Breast epithelium (tissue), 4 donors: ENCODE measurements at regions not wholly inside any gene's neighbourhood (a gene's known extent, or its start where the extent isn't known, plus 50 kb on each side); places are given as distances from the start of the nearest gene placed in this dataset.
A peak's percentile ranks its signal among the peaks of the same experiment; 100 is the strongest.

Experiments
- DNase-seq, 2 donors: peaks; one replicate each; pipeline ENCODE4 v3.0.0-alpha.2; 2019; ENCODE audit warnings: low spot score in 2 of 2
- H3K27ac ChIP-seq, 2 donors: fragments of 200-600 bp; sonication (generic) in 1 of 2; one replicate each; pipeline ENCODE4 v1.5.1; 2016 to 2019; ENCODE audit warnings: mild to moderate bottlenecking in 1 of 2
- H3K27me3 ChIP-seq, 2 donors: fragments of 200-600 bp; sonication (generic) in 1 of 2; one replicate each; pipeline versions ENCODE4 v1.5.1 to v1.6.0; 2017 to 2019; ENCODE audit warnings: control low read depth in 1 of 2, mild to moderate bottlenecking in 1 of 2
- H3K36me3 ChIP-seq: fragments of 200-600 bp; one replicate; pipeline ENCODE4 v1.5.1; 2019
- H3K4me1 ChIP-seq, 2 donors: fragments of 200-600 bp; sonication (generic); one replicate each; pipeline ENCODE4 v1.5.1; 2016 to 2019; ENCODE audit warnings: control low read depth in 1 of 2
- H3K4me3 ChIP-seq, 3 donors: fragments of 200-600 bp; sonication (generic); 1 replicate in 2 of 3; 2 replicates in 1 of 3; pipeline ENCODE4 v1.5.1; 2016 to 2019; ENCODE audit warnings: mild to moderate bottlenecking in 3 of 3, moderate library complexity in 2 of 3
- H3K9me3 ChIP-seq, 2 donors: fragments of 200-600 bp; sonication (generic) in 1 of 2; one replicate each; pipeline ENCODE4 v1.5.1; 2016 to 2019; ENCODE audit warnings: control low read depth in 1 of 2
- CTCF ChIP-seq, 3 donors: fragments of 450-650 bp; IDR thresholded peaks; one replicate each; pipeline ENCODE4 v1.5.1; 2016 to 2017; ENCODE audit warnings: antibody characterized with exemption in 3 of 3, mild to moderate bottlenecking in 3 of 3, moderate library complexity in 3 of 3
- POLR2A ChIP-seq: fragments of 450-650 bp; IDR thresholded peaks from one replicate; pipeline ENCODE4 v1.6.1; 2016; ENCODE audit warnings: antibody characterized with exemption, mild to moderate bottlenecking, moderate library complexity
- POLR2AphosphoS5 ChIP-seq, 3 donors: sonication (generic); formaldehyde crosslinking; IDR thresholded peaks; one replicate each; pipeline ENCODE4 v1.6.1; 2017; ENCODE audit warnings: antibody characterized with exemption in 3 of 3
- intact Hi-C: fragments of 100-400 bp; cut with DNase I; formaldehyde crosslinking; loops from one replicate; pipeline ENCODE4 v1.15.1; 2023; ENCODE audit warnings: low total_unique reads

- no peak for TF ChIP-seq CTCF (IDR thresholded peaks at IDR 0.05)
- no peak for TF ChIP-seq POLR2AphosphoS5 (IDR thresholded peaks at IDR 0.05)
- no peak for TF ChIP-seq POLR2A
- Histone ChIP-seq H3K4me1 (no peaks in the 10 kb centered on the region), H3K36me3 (no peaks in the 10 kb centered on the region), H3K9me3 (no peaks in the 10 kb centered on the region), H3K27ac (no peak overlapping the region), H3K4me3 (no peak overlapping the region), H3K27me3 (no peaks in the 10 kb centered on the region)
- intact Hi-C loops = no loop called here
- DNase-seq = no peak
Measured at GRCh38 chr2:150008901-150009300, 421.3 kb upstream of the MMADHC start.

- no peaks in the 10 kb centered on the region for H3K9me3 ChIP-seq
- no peak overlapping the region for H3K4me3 ChIP-seq
- no peaks in the 10 kb centered on the region for H3K36me3 ChIP-seq
- H3K27ac ChIP-seq = no peak overlapping the region
- H3K4me1 ChIP-seq = no peaks in the 10 kb centered on the region
- intact Hi-C loops = no loop called here
- TF ChIP-seq POLR2AphosphoS5 (IDR thresholded peaks at IDR 0.05) (no peak), POLR2A (no peak), CTCF (IDR thresholded peaks at IDR 0.05) (no peak)
- H3K27me3 ChIP-seq = no peaks in the 10 kb centered on the region
- DNase-seq = no peak
Measured at GRCh38 chr2:150007815-150008430, 420.3 kb upstream of the MMADHC start.

GRCh38 chr2:150006591-150006990, 419.0 kb upstream of the MMADHC start:
- H3K27ac ChIP-seq = no peak overlapping the region
- H3K36me3 ChIP-seq = no peaks in the 10 kb centered on the region
- TF ChIP-seq POLR2AphosphoS5 (IDR thresholded peaks at IDR 0.05) (no peak), CTCF (IDR thresholded peaks at IDR 0.05) (no peak), POLR2A (no peak)
- intact Hi-C loops = no loop called here
- H3K4me1 ChIP-seq = no peaks in the 10 kb centered on the region
- no peaks in the 10 kb centered on the region for H3K27me3 ChIP-seq
- DNase-seq = no peak
- no peak overlapping the region for H3K4me3 ChIP-seq
- H3K9me3 ChIP-seq = no peaks in the 10 kb centered on the region

GRCh38 chr2:150003544-150003943, 416.0 kb upstream of the MMADHC start:
- no peak for DNase-seq
- Histone ChIP-seq H3K36me3 (no peaks in the 10 kb centered on the region), H3K27me3 (no peaks in the 10 kb centered on the region), H3K9me3 (no peaks in the 10 kb centered on the region), H3K4me1 (no peaks in the 10 kb centered on the region), H3K4me3 (no peak overlapping the region), H3K27ac (no peak overlapping the region)
- intact Hi-C loops = no loop called here
- TF ChIP-seq POLR2AphosphoS5 (IDR thresholded peaks at IDR 0.05) (no peak), CTCF (IDR thresholded peaks at IDR 0.05) (no peak), POLR2A (no peak)

GRCh38 chr2:150001788-150002187, 414.2 kb upstream of the MMADHC start:
- H3K27ac ChIP-seq = peak overlapping the region in 1 of 2 donors; percentile 0
- no peaks in the 10 kb centered on the region for H3K9me3 ChIP-seq
- no peaks in the 10 kb centered on the region for H3K27me3 ChIP-seq
- intact Hi-C loops = no loop called here
- H3K4me1 ChIP-seq = no peaks in the 10 kb centered on the region
- TF ChIP-seq CTCF (IDR thresholded peaks at IDR 0.05) = no peak
- DNase-seq = no peak
- no peaks in the 10 kb centered on the region for H3K36me3 ChIP-seq
- no peak overlapping the region for H3K4me3 ChIP-seq
